HEK293 (cell line): ENCODE measurements at regions not wholly inside any gene's neighbourhood (a gene's known extent, or its start where the extent isn't known, plus 50 kb on each side); places are given as distances from the start of the nearest gene placed in this dataset.

Source experiments
- CTCF ChIA-PET: fragments of 350-600 bp; formaldehyde crosslinking; extraction: SDS; loops from one replicate; lab custom pipeline; 2021; ENCODE audit warnings: antibody characterized with exemption; lab: Yijun Ruan, JAX
- POLR2A ChIA-PET: fragments of 300-600 bp; formaldehyde crosslinking; extraction: SDS; loops from one replicate; lab custom pipeline; 2020; ENCODE audit warnings: antibody characterized with exemption, inconsistent platforms; lab: Yijun Ruan, JAX
- H3K27ac ChIP-seq: fragments of 200-500 bp; sonication (Bioruptor generic); 2 replicates; pipeline ENCODE4 v1.5.1; 2014; ENCODE audit warnings: low read depth, low read length, control low read depth, inconsistent platforms; ENCODE audit errors: extremely low read depth
- H3K36me3 ChIP-seq, 2 experiments: fragments of 200-500 bp in 1 of 2; sonication (Bioruptor generic) in 1 of 2; 1 replicate in 1 of 2; 2 replicates in 1 of 2; pipeline ENCODE4 v1.5.1; 2014 to 2017; ENCODE audit warnings: inconsistent platforms in 2 of 2, low read length in 2 of 2; ENCODE audit not compliant: control insufficient read depth in 2 of 2, insufficient read depth in 1 of 2
- H3K4me1 ChIP-seq: fragments of 200-500 bp; sonication (Bioruptor generic); 2 replicates; pipeline ENCODE4 v1.5.1; 2014; ENCODE audit warnings: mild to moderate bottlenecking, low read length, inconsistent platforms; ENCODE audit not compliant: control insufficient read depth, insufficient read depth
- H3K4me3 ChIP-seq: 2 replicates; pipeline ENCODE4 v1.5.1; 2011; ENCODE audit warnings: low read depth, mild to moderate bottlenecking, control low read depth, low read length, moderate library complexity
- H3K9me3 ChIP-seq: fragments of 200-500 bp; sonication (Bioruptor generic); 2 replicates; pipeline ENCODE4 v1.5.1; 2014; ENCODE audit warnings: low read depth, low read length, inconsistent platforms; ENCODE audit not compliant: control insufficient read depth, insufficient read depth
- GLIS1 ChIP-seq: fragments of 450-650 bp; formaldehyde crosslinking; IDR thresholded peaks from 2 replicates; pipeline ENCODE4 v1.5.1; 2016; ENCODE audit warnings: missing biosample characterization, missing genetic modification characterization
- SALL2 ChIP-seq: fragments of 450-650 bp; formaldehyde crosslinking; IDR thresholded peaks from 2 replicates; pipeline ENCODE4 v1.5.0; 2017; ENCODE audit warnings: missing biosample characterization, mild to moderate bottlenecking, missing genetic modification characterization, borderline replicate concordance
- SETDB1 ChIP-seq: IDR thresholded peaks from one replicate; pipeline ENCODE4 v1.6.1; 2017; ENCODE audit warnings: mild to moderate bottlenecking, low read length, moderate library complexity, mixed read lengths; ENCODE audit not compliant: insufficient read length
- ZBTB1 ChIP-seq: fragments of 450-650 bp; formaldehyde crosslinking; IDR thresholded peaks from 2 replicates; pipeline ENCODE4 v1.5.1; 2016; ENCODE audit warnings: missing biosample characterization, missing genetic modification characterization
- ZFHX2 ChIP-seq: fragments of 450-650 bp; formaldehyde crosslinking; conservative IDR thresholded peaks from 2 replicates; pipeline ENCODE4 v1.5.1; 2016; ENCODE audit warnings: missing biosample characterization, missing genetic modification characterization
- ZFP3 ChIP-seq: fragments of 450-650 bp; formaldehyde crosslinking; IDR thresholded peaks from 2 replicates; pipeline ENCODE4 v1.5.1; 2016; ENCODE audit warnings: low read depth, missing biosample characterization, missing genetic modification characterization
- ZFP41 ChIP-seq: fragments of 450-650 bp; formaldehyde crosslinking; IDR thresholded peaks from 2 replicates; pipeline ENCODE4 v1.5.1; 2016; ENCODE audit warnings: missing biosample characterization, missing genetic modification characterization, borderline replicate concordance
- ZNF10 ChIP-seq: fragments of 450-650 bp; formaldehyde crosslinking; IDR thresholded peaks from 2 replicates; pipeline ENCODE4 v1.5.1; 2017; ENCODE audit warnings: missing biosample characterization, missing genetic modification characterization
- ZNF146 ChIP-seq: fragments of 450-650 bp; formaldehyde crosslinking; IDR thresholded peaks from 2 replicates; pipeline ENCODE4 v1.5.1; 2016; ENCODE audit warnings: missing biosample characterization, missing genetic modification characterization
- ZNF175 ChIP-seq: fragments of 450-650 bp; formaldehyde crosslinking; IDR thresholded peaks from 2 replicates; pipeline ENCODE4 v1.5.1; 2016; ENCODE audit warnings: missing biosample characterization, missing genetic modification characterization
- ZNF366 ChIP-seq: fragments of 450-650 bp; formaldehyde crosslinking; conservative IDR thresholded peaks from 2 replicates; pipeline ENCODE4 v1.5.1; 2016; ENCODE audit warnings: missing biosample characterization, missing genetic modification characterization
- ZNF433 ChIP-seq: fragments of 450-650 bp; formaldehyde crosslinking; IDR thresholded peaks from 2 replicates; pipeline ENCODE4 v1.5.1; 2016; ENCODE audit warnings: missing biosample characterization, missing genetic modification characterization, low read depth
- ZNF473 ChIP-seq: fragments of 450-650 bp; formaldehyde crosslinking; IDR thresholded peaks from 2 replicates; pipeline ENCODE4 v1.5.1; 2017; ENCODE audit warnings: missing biosample characterization, missing genetic modification characterization
- ZNF521 ChIP-seq: fragments of 450-650 bp; formaldehyde crosslinking; IDR thresholded peaks from 2 replicates; pipeline ENCODE4 v1.5.1; 2017; ENCODE audit warnings: missing biosample characterization, mild to moderate bottlenecking, missing genetic modification characterization
- ZNF558 ChIP-seq: fragments of 450-650 bp; formaldehyde crosslinking; IDR thresholded peaks from 2 replicates; pipeline ENCODE4 v1.5.1; 2016; ENCODE audit warnings: missing biosample characterization, missing genetic modification characterization
- ZNF585B ChIP-seq: fragments of 450-650 bp; formaldehyde crosslinking; IDR thresholded peaks from 2 replicates; pipeline ENCODE4 v1.5.1; 2016; ENCODE audit warnings: missing biosample characterization, missing genetic modification characterization
- ZNF654 ChIP-seq: fragments of 450-650 bp; formaldehyde crosslinking; IDR thresholded peaks from 2 replicates; pipeline ENCODE4 v1.5.1; 2016; ENCODE audit warnings: low read depth, missing biosample characterization, missing genetic modification characterization
- ZNF701 ChIP-seq: fragments of 450-650 bp; formaldehyde crosslinking; IDR thresholded peaks from 2 replicates; pipeline ENCODE4 v1.5.1; 2016; ENCODE audit warnings: missing biosample characterization, missing genetic modification characterization
- ZNF785 ChIP-seq: fragments of 450-650 bp; formaldehyde crosslinking; IDR thresholded peaks from 2 replicates; pipeline ENCODE4 v1.5.1; 2016; ENCODE audit warnings: missing biosample characterization, missing genetic modification characterization
- ZNF843 ChIP-seq: fragments of 450-650 bp; formaldehyde crosslinking; IDR thresholded peaks from 2 replicates; pipeline ENCODE4 v1.5.1; 2016; ENCODE audit warnings: missing biosample characterization, missing genetic modification characterization
- TF ChIP-seq, protein P1 (sequence below): fragments of 450-650 bp; formaldehyde crosslinking; IDR thresholded peaks from 2 replicates; pipeline ENCODE4 v1.5.1; 2016; ENCODE audit warnings: missing biosample characterization, missing genetic modification characterization, borderline replicate concordance
- TF ChIP-seq, protein P2 (sequence below): fragments of 450-650 bp; formaldehyde crosslinking; IDR thresholded peaks from 2 replicates; pipeline ENCODE4 v1.5.1; 2016; ENCODE audit warnings: missing biosample characterization, missing genetic modification characterization

DNA sequence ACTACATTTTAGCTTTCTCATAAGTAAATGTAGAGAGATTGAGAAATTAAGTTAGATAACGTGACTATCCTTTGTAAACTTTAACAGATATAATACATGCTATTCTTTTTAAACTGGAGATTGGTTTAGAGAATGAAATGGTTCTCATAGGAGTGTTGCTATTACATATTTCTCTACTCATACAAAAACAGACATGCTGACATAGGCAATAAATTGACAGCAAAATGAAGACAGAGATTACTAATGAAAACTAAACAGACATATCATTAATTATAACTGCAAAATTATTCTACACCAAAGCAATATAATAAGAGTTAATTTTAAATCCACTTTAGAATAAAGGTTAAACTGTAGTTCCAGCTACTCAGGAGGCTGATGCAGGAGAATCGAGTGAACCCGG, 227.6 kb downstream of the CBLN2 start:
- CTCF ChIA-PET: no interaction called here
- TF ChIP-seq ZNF843: no peak
- TF ChIP-seq SETDB1: no peak
- TF ChIP-seq ZNF433 (tag by site-specific recombination): no peak
- TF ChIP-seq ZNF175 (tag by site-specific recombination): no peak
- TF ChIP-seq ZFHX2 (tag by site-specific recombination): no peak
- no peak for TF ChIP-seq ZNF785 (tag by site-specific recombination)
- TF ChIP-seq ZNF585B: no peak
- no peak for TF ChIP-seq ZNF701 (tag by site-specific recombination)
- TF ChIP-seq ZNF146: no peak
- no peak for TF ChIP-seq ZBTB1
- no peak for TF ChIP-seq ZFP41 (tag by site-specific recombination)
- TF ChIP-seq ZNF10 (tag by site-specific recombination): no peak
- TF ChIP-seq ZNF366 (tag by site-specific recombination): no peak
- no peak for TF ChIP-seq SALL2
- no peak for TF ChIP-seq ZNF473 (tag by site-specific recombination)
- TF ChIP-seq GLIS1 (tag by site-specific recombination): no peak
- TF ChIP-seq, protein P1, sequence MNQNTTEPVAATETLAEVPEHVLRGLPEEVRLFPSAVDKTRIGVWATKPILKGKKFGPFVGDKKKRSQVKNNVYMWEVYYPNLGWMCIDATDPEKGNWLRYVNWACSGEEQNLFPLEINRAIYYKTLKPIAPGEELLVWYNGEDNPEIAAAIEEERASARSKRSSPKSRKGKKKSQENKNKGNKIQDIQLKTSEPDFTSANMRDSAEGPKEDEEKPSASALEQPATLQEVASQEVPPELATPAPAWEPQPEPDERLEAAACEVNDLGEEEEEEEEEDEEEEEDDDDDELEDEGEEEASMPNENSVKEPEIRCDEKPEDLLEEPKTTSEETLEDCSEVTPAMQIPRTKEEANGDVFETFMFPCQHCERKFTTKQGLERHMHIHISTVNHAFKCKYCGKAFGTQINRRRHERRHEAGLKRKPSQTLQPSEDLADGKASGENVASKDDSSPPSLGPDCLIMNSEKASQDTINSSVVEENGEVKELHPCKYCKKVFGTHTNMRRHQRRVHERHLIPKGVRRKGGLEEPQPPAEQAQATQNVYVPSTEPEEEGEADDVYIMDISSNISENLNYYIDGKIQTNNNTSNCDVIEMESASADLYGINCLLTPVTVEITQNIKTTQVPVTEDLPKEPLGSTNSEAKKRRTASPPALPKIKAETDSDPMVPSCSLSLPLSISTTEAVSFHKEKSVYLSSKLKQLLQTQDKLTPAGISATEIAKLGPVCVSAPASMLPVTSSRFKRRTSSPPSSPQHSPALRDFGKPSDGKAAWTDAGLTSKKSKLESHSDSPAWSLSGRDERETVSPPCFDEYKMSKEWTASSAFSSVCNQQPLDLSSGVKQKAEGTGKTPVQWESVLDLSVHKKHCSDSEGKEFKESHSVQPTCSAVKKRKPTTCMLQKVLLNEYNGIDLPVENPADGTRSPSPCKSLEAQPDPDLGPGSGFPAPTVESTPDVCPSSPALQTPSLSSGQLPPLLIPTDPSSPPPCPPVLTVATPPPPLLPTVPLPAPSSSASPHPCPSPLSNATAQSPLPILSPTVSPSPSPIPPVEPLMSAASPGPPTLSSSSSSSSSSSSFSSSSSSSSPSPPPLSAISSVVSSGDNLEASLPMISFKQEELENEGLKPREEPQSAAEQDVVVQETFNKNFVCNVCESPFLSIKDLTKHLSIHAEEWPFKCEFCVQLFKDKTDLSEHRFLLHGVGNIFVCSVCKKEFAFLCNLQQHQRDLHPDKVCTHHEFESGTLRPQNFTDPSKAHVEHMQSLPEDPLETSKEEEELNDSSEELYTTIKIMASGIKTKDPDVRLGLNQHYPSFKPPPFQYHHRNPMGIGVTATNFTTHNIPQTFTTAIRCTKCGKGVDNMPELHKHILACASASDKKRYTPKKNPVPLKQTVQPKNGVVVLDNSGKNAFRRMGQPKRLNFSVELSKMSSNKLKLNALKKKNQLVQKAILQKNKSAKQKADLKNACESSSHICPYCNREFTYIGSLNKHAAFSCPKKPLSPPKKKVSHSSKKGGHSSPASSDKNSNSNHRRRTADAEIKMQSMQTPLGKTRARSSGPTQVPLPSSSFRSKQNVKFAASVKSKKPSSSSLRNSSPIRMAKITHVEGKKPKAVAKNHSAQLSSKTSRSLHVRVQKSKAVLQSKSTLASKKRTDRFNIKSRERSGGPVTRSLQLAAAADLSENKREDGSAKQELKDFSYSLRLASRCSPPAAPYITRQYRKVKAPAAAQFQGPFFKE (tag by site-specific recombination): no peak
- TF ChIP-seq, protein P2, sequence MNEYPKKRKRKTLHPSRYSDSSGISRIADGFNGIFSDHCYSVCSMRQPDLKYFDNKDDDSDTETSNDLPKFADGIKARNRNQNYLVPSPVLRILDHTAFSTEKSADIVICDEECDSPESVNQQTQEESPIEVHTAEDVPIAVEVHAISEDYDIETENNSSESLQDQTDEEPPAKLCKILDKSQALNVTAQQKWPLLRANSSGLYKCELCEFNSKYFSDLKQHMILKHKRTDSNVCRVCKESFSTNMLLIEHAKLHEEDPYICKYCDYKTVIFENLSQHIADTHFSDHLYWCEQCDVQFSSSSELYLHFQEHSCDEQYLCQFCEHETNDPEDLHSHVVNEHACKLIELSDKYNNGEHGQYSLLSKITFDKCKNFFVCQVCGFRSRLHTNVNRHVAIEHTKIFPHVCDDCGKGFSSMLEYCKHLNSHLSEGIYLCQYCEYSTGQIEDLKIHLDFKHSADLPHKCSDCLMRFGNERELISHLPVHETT (tag by site-specific recombination): no peak
- TF ChIP-seq ZFP3 (tag by site-specific recombination): no peak
- no peak for TF ChIP-seq ZNF558 (tag by site-specific recombination)
- Histone ChIP-seq H3K4me3 (no peak overlapping the region), H3K4me1 (no peaks in the 10 kb centered on the region), H3K27ac (no peak overlapping the region), H3K9me3 (no peaks in the 10 kb centered on the region), H3K36me3 (no peaks in the 10 kb centered on the region)
- POLR2A ChIA-PET: no interaction called here

DNA sequence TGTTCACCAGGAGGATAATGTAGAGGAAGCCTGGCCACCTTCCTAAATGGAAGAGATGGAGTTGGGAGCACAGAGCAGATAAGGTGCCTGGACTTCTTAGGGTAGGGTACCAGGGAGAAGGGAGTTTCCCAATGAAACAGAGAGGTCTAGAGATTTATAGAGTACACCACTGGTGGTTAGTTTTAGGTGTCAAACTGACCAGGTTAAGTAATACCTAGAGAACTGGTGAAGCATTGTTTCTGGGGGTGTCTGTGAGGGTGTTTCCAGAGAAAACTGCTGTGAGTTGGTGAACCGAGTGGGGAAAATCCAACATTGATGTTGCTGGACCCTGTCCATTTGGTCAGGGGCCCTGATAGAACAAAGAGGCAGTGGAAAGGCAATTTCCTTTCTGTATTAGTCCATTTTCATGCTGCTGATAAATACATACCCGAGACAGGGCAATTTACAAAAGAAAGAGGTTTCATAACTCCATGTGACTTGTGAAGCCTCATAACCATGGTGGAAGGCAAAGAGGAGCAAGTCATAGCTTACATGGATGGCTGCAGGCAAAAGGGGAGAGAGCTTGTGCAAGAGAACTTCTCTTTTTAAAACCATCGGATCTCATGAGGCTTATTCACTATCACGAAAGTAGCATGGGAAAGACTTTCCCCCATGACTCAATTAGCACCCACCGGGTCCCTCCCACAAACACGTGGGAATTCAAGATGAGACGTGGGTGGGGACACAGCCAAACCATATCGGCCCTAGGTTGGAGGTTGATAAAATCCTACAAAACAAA, 260.8 kb downstream of the CBLN2 start:
- Histone ChIP-seq H3K36me3 (no peaks in the 10 kb centered on the region), H3K4me3 (no peak overlapping the region), H3K9me3 (no peaks in the 10 kb centered on the region), H3K4me1 (no peaks in the 10 kb centered on the region), H3K27ac (no peak overlapping the region)
- TF ChIP-seq ZNF521 (tag by site-specific recombination): no peak
- TF ChIP-seq ZNF654: no peak
- POLR2A ChIA-PET: no interaction called here
- CTCF ChIA-PET: no interaction called here
